Fibroblast of lung (primary cell): ENCODE measurements at regions not wholly inside any gene's neighbourhood (a gene's known extent, or its start where the extent isn't known, plus 50 kb on each side); places are given as distances from the start of the nearest gene placed in this dataset.

Experiments
- DNase-seq, 2 donors: peaks; one replicate each; pipeline versions ENCODE4 v3.0.0 to v3.0.0-alpha.2; 2010; ENCODE audit warnings: low read depth in 2 of 2
- H2AFZ ChIP-seq: 2 replicates; pipeline ENCODE4 v1.5.1; 2012; ENCODE audit warnings: low read length, control low read depth, inconsistent platforms
- H3K27ac ChIP-seq: 2 replicates; pipeline ENCODE4 v1.5.1; 2011; ENCODE audit warnings: low read length, control low read depth; ENCODE audit not compliant: insufficient read depth
- H3K27me3 ChIP-seq: 2 replicates; pipeline ENCODE4 v1.5.1; 2011; ENCODE audit warnings: mild to moderate bottlenecking, low read length; ENCODE audit not compliant: control insufficient read depth, insufficient read depth
- H3K36me3 ChIP-seq: 2 replicates; pipeline ENCODE4 v1.5.1; 2011; ENCODE audit warnings: low read length; ENCODE audit not compliant: control insufficient read depth, insufficient read depth
- H3K4me1 ChIP-seq: 2 replicates; pipeline ENCODE4 v1.5.1; 2011; ENCODE audit warnings: low read length; ENCODE audit not compliant: control insufficient read depth, insufficient read depth; ENCODE audit errors: extremely low read depth
- H3K4me2 ChIP-seq: 2 replicates; pipeline ENCODE4 v1.5.1; 2011; ENCODE audit warnings: low read length, control low read depth; ENCODE audit not compliant: insufficient read depth; ENCODE audit errors: extremely low read depth
- H3K4me3 ChIP-seq, 4 experiments: fragments of 200-600 bp in 1 of 4; sonication (generic) in 1 of 4; replicated peaks in 1 of 4; 2 replicates each; pipeline ENCODE4 v1.5.1; 2011 to 2016; ENCODE audit warnings: low read length in 4 of 4, low read depth in 3 of 4, mild to moderate bottlenecking in 3 of 4, control low read depth in 2 of 4, inconsistent platforms in 1 of 4, mixed read lengths in 1 of 4; ENCODE audit not compliant: insufficient read depth in 1 of 4; ENCODE audit errors: control extremely low read depth in 1 of 4
- H3K79me2 ChIP-seq: 2 replicates; pipeline ENCODE4 v1.5.1; 2012; ENCODE audit warnings: mild to moderate bottlenecking, low read length, inconsistent platforms; ENCODE audit not compliant: control insufficient read depth, insufficient read depth
- H3K9ac ChIP-seq: 2 replicates; pipeline ENCODE4 v1.5.1; 2011; ENCODE audit warnings: mild to moderate bottlenecking, low read length, control low read depth; ENCODE audit not compliant: insufficient read depth
- H3K9me3 ChIP-seq: 2 replicates; pipeline ENCODE4 v1.5.1; 2012; ENCODE audit warnings: low read depth, low read length; ENCODE audit not compliant: control insufficient read depth, insufficient read depth
- H4K20me1 ChIP-seq: 2 replicates; pipeline ENCODE4 v1.5.1; 2011; ENCODE audit warnings: low read length; ENCODE audit not compliant: control insufficient read depth, insufficient read depth; ENCODE audit errors: extremely low read depth
- EZH2 ChIP-seq: IDR thresholded peaks from 2 replicates; pipeline ENCODE4 v1.5.1; 2012; ENCODE audit warnings: low read length, control low read depth, mild to moderate bottlenecking; ENCODE audit errors: missing control alignments
- TF ChIP-seq, protein P1 (sequence below), 2 donors: IDR thresholded peaks in 1 of 2; conservative IDR thresholded peaks in 1 of 2; 1 replicate in 1 of 2; 2 replicates in 1 of 2; pipeline ENCODE4 v1.5.1; 2011 to 2012; ENCODE audit warnings: low read length in 2 of 2, control low read depth in 1 of 2, inconsistent platforms in 1 of 2, low read depth in 1 of 2, mild to moderate bottlenecking in 1 of 2

DNA sequence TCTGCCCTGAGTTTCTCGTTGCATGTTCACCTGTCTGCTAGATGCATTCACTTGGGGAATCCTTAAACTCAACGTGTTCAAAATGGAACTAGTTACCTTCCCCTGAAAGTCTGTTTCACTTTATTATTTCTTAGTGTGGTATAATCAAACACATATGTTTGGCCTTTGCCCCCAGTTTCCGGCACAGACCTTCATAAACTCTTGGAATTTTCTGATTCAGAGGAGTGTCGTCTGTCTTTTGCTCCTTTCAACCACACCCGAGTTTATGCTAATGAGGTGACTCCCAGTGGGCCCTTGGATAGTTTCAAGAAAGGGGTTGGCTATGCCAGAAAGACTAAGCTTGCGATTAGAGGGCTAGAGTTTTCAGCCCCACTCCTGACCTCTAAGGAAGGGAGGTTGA, 198.9 kb downstream of the CDCA7 start:
- DNase-seq = peak; percentile 16 to 52

DNA sequence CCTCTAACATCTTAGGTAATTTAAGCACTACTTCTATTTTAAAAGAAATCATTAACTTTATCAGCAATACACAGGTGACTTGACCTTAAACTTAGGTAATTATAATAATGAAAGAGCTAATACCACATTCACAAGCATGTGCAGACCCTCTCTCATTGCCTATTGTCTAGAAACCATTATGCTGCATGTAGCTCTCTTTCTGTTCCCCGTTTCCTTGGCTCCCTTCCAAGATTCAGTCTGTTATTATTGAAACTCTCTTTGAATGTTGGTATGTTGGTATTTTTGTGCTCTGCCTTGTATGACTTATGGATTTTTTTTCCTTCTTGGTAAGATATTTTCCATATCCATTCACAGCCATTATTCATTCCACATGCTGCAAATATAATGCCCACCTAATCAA, 201.2 kb downstream of the CDCA7 start:
- no peaks in the 10 kb centered on the region for H3K9me3 ChIP-seq
- H3K79me2 ChIP-seq = no peaks in the 10 kb centered on the region
- H3K4me3 ChIP-seq = no peak overlapping the region
- H3K9ac ChIP-seq = no peak overlapping the region
- peak; percentile 31 for DNase-seq
- H3K4me1 ChIP-seq = no peaks in the 10 kb centered on the region
- no peaks in the 10 kb centered on the region for H4K20me1 ChIP-seq
- no peak for TF ChIP-seq EZH2
- TF ChIP-seq, protein P1, sequence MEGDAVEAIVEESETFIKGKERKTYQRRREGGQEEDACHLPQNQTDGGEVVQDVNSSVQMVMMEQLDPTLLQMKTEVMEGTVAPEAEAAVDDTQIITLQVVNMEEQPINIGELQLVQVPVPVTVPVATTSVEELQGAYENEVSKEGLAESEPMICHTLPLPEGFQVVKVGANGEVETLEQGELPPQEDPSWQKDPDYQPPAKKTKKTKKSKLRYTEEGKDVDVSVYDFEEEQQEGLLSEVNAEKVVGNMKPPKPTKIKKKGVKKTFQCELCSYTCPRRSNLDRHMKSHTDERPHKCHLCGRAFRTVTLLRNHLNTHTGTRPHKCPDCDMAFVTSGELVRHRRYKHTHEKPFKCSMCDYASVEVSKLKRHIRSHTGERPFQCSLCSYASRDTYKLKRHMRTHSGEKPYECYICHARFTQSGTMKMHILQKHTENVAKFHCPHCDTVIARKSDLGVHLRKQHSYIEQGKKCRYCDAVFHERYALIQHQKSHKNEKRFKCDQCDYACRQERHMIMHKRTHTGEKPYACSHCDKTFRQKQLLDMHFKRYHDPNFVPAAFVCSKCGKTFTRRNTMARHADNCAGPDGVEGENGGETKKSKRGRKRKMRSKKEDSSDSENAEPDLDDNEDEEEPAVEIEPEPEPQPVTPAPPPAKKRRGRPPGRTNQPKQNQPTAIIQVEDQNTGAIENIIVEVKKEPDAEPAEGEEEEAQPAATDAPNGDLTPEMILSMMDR (conservative IDR thresholded peaks at IDR 0.05 in 1 of 2, IDR thresholded peaks at IDR 0.05 in 1 of 2; ENCODE audit: low read depth in 1 of 2, low read length in 2 of 2) = no peak
- H3K36me3 ChIP-seq = no peaks in the 10 kb centered on the region
- no peak overlapping the region for H3K27ac ChIP-seq
- no peak overlapping the region for H3K4me2 ChIP-seq
- H2AFZ ChIP-seq = no peak overlapping the region
- H3K27me3 ChIP-seq = peaks cover 15% of the 10 kb centered on the region

More for the DNA sequence above, 198.9 kb downstream of the CDCA7 start:
- H3K27me3 ChIP-seq = peaks cover 13% of the 10 kb centered on the region
- H3K36me3 ChIP-seq = no peaks in the 10 kb centered on the region
- H4K20me1 ChIP-seq = no peaks in the 10 kb centered on the region
- H2AFZ ChIP-seq = no peak overlapping the region
- TF ChIP-seq, protein P1 (conservative IDR thresholded peaks at IDR 0.05 in 1 of 2, IDR thresholded peaks at IDR 0.05 in 1 of 2; ENCODE audit: low read depth in 1 of 2, low read length in 2 of 2) = no peak
- no peak for TF ChIP-seq EZH2
- H3K4me3 ChIP-seq = no peak overlapping the region
- H3K27ac ChIP-seq = no peak overlapping the region
- H3K79me2 ChIP-seq = no peaks in the 10 kb centered on the region
- H3K4me1 ChIP-seq = no peaks in the 10 kb centered on the region
- no peak overlapping the region for H3K9ac ChIP-seq
- H3K9me3 ChIP-seq = no peaks in the 10 kb centered on the region
- H3K4me2 ChIP-seq = no peak overlapping the region

DNA sequence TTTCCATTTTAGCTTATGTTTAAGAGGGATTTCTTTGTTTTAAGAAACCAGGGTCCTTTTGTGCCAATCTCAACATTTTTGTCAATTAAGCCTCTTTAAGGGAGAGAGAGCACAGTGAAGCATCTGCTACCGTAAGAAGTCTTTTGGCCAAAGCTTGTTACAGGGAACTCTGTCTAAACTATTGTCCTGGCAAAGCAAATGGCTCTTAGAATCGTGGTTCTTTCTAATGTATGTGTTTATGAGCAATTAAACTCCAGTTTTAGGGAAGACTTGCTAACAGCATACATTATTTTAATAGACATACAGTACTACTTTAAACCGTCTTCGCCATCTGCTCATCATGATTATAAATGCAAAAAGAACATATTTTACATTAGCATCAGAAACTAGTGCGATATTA, 202.1 kb downstream of the CDCA7 start:
- H2AFZ ChIP-seq = no peak overlapping the region
- no peak for TF ChIP-seq EZH2
- TF ChIP-seq, protein P1 (conservative IDR thresholded peaks at IDR 0.05 in 1 of 2, IDR thresholded peaks at IDR 0.05 in 1 of 2; ENCODE audit: low read depth in 1 of 2, low read length in 2 of 2) = no peak
- no peak overlapping the region for H3K4me3 ChIP-seq
- H3K4me1 ChIP-seq = no peaks in the 10 kb centered on the region
- H3K36me3 ChIP-seq = no peaks in the 10 kb centered on the region
- peaks cover 15% of the 10 kb centered on the region for H3K27me3 ChIP-seq
- no peak overlapping the region for H3K27ac ChIP-seq
- H3K9me3 ChIP-seq = no peaks in the 10 kb centered on the region
- DNase-seq = no peak
- H3K4me2 ChIP-seq = no peak overlapping the region
- H4K20me1 ChIP-seq = no peaks in the 10 kb centered on the region
- no peak overlapping the region for H3K9ac ChIP-seq
- no peaks in the 10 kb centered on the region for H3K79me2 ChIP-seq
